ENCODE measurements at regions not wholly inside any gene's neighbourhood (a gene's known extent, or its start where the extent isn't known, plus 50 kb on each side); places are given as distances from the start of the nearest gene placed in this dataset.
"Not testable (repeated sequence)": the region's sequence is repeated elsewhere in the genome, so short reads cannot be mapped to it uniquely, and the experiment has no call there.

GRCh38 chr5:8727396-8727795 lies 818.5 kb downstream of the SEMA5A start:
- TF ChIP-seq CTCF (conservative IDR thresholded peaks at IDR 0.05; ENCODE audit: low read length), result no peak
- TF ChIP-seq EZH2phosphoT487 (IDR thresholded peaks at IDR 0.05; ENCODE audit: borderline replicate concordance, low read depth, low read length), result no peak
- Histone ChIP-seq H3K4me1 (ENCODE audit: insufficient read depth, low read length, poor library complexity, severe bottlenecking) (no peaks in the 10 kb centered on the region), H3K4me2 (ENCODE audit: low read length) (no peak overlapping the region), H2AFZ (ENCODE audit: low read length) (no peak overlapping the region), H3K4me3 (ENCODE audit: low read depth, low read length, poor library complexity, severe bottlenecking) (no peak overlapping the region), H3K9me2 (ENCODE audit: insufficient read depth, low read length) (no peaks in the 10 kb centered on the region), H3K79me2 (ENCODE audit: insufficient read depth, low read depth, low read length) (no peaks in the 10 kb centered on the region), H3K36me3 (ENCODE audit: insufficient read depth, low read length) (no peaks in the 10 kb centered on the region), H4K20me1 (ENCODE audit: insufficient read depth, low read length) (no peaks in the 10 kb centered on the region), H3K9me3 (ENCODE audit: low read length) (no peaks in the 10 kb centered on the region), H3K27ac (ENCODE audit: low read depth, low read length, poor library complexity, severe bottlenecking) (no peak overlapping the region)
- POLR2A ChIA-PET, result no interaction called here
- DNase-seq (ENCODE audit: low spot score), result no peak
- intact Hi-C loops (cut with micrococcal nuclease; ENCODE audit: unreplicated experiment), result loop anchor here (10.0 kb wide), 1 partner anchor 63 kb away; no protein-coding TSS in a partner anchor
- CTCF ChIA-PET (ENCODE audit: unreplicated experiment), result no interaction called here
- BruUV-seq (replicated peaks), result no TSS peak

DNA sequence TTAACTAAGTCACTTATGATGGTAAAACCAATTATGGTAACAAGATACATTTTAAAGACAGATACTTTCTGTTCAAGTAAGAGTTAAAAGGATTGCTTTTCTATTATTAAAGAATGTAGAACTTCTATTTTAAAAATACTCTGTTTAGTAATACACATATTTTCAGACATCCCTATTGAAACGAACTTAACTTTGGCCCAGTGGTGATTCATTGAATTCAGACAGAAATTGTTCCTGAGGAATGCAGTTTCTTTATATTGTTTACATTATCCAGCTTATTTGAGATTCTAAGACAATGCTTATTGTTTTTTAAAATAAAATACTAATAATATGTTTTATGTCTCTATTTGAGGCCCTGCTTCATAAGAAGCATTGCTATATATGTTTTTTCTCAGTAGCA lies 816.4 kb downstream of the SEMA5A start:
- no peak overlapping the region for H2AFZ ChIP-seq (ENCODE audit: low read length)
- H3K79me2 ChIP-seq (ENCODE audit: insufficient read depth, low read depth, low read length), result no peaks in the 10 kb centered on the region
- no TSS peak for BruUV-seq (replicated peaks)
- ChIA-PET POLR2A (no interaction called here), CTCF (ENCODE audit: unreplicated experiment) (no interaction called here)
- no peaks in the 10 kb centered on the region for H4K20me1 ChIP-seq (ENCODE audit: insufficient read depth, low read length)
- no peak for DNase-seq (ENCODE audit: low spot score)
- no peaks in the 10 kb centered on the region for H3K9me3 ChIP-seq (ENCODE audit: low read length)
- H3K4me3 ChIP-seq (ENCODE audit: low read depth, low read length, poor library complexity, severe bottlenecking), result no peak overlapping the region
- no peak overlapping the region for H3K27ac ChIP-seq (ENCODE audit: low read depth, low read length, poor library complexity, severe bottlenecking)
- intact Hi-C loops (cut with micrococcal nuclease; ENCODE audit: unreplicated experiment), result loop anchor here (10.0 kb wide), 1 partner anchor 65 kb away; no protein-coding TSS in a partner anchor
- no peak overlapping the region for H3K4me2 ChIP-seq (ENCODE audit: low read length)
- TF ChIP-seq CTCF (conservative IDR thresholded peaks at IDR 0.05; ENCODE audit: low read length), result no peak
- no peak for TF ChIP-seq EZH2phosphoT487 (IDR thresholded peaks at IDR 0.05; ENCODE audit: borderline replicate concordance, low read depth, low read length)
- H3K36me3 ChIP-seq (ENCODE audit: insufficient read depth, low read length), result no peaks in the 10 kb centered on the region
- no peaks in the 10 kb centered on the region for H3K4me1 ChIP-seq (ENCODE audit: insufficient read depth, low read length, poor library complexity, severe bottlenecking)
- no peaks in the 10 kb centered on the region for H3K9me2 ChIP-seq (ENCODE audit: insufficient read depth, low read length)

DNA sequence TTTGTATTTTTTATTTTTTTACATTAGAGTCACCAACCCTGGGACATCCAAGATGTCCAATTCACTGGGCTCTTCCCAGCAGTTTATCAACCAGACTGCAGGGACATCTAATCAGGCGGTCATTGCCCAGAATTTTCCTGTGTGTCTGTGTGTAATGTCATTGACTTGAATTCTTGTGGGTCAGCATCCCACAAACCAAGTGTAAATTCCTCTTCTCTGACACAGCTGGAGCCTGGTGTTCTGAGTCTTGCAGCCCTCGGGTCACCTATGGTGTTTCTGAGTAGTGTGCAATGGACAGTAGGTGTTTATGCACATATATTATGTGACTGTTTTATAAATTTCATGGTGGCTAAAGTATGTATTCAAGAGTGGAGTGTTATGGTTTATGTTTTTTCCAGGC lies 815.7 kb downstream of the SEMA5A start:
- H3K4me3 ChIP-seq (ENCODE audit: low read depth, low read length, poor library complexity, severe bottlenecking), result no peak overlapping the region
- H3K9me3 ChIP-seq (ENCODE audit: low read length), result no peaks in the 10 kb centered on the region
- H3K9me2 ChIP-seq (ENCODE audit: insufficient read depth, low read length), result no peaks in the 10 kb centered on the region
- H2AFZ ChIP-seq (ENCODE audit: low read length), result no peak overlapping the region
- H3K36me3 ChIP-seq (ENCODE audit: insufficient read depth, low read length), result no peaks in the 10 kb centered on the region
- no peaks in the 10 kb centered on the region for H4K20me1 ChIP-seq (ENCODE audit: insufficient read depth, low read length)
- ChIA-PET POLR2A (interaction anchor here (0.7 kb wide), 1 partner anchor 166 kb away, joined by 3 read pairs; no protein-coding TSS in a partner anchor), CTCF (ENCODE audit: unreplicated experiment) (no interaction called here)
- no peak overlapping the region for H3K27ac ChIP-seq (ENCODE audit: low read depth, low read length, poor library complexity, severe bottlenecking)
- TF ChIP-seq EZH2phosphoT487 (IDR thresholded peaks at IDR 0.05; ENCODE audit: borderline replicate concordance, low read depth, low read length), result no peak
- no peak for TF ChIP-seq CTCF (conservative IDR thresholded peaks at IDR 0.05; ENCODE audit: low read length)
- DNase-seq (ENCODE audit: low spot score), result no peak
- no TSS peak for BruUV-seq (replicated peaks)
- H3K79me2 ChIP-seq (ENCODE audit: insufficient read depth, low read depth, low read length), result no peaks in the 10 kb centered on the region
- H3K4me2 ChIP-seq (ENCODE audit: low read length), result no peak overlapping the region
- intact Hi-C loops (cut with micrococcal nuclease; ENCODE audit: unreplicated experiment), result no loop called here
- no peaks in the 10 kb centered on the region for H3K4me1 ChIP-seq (ENCODE audit: insufficient read depth, low read length, poor library complexity, severe bottlenecking)

DNA sequence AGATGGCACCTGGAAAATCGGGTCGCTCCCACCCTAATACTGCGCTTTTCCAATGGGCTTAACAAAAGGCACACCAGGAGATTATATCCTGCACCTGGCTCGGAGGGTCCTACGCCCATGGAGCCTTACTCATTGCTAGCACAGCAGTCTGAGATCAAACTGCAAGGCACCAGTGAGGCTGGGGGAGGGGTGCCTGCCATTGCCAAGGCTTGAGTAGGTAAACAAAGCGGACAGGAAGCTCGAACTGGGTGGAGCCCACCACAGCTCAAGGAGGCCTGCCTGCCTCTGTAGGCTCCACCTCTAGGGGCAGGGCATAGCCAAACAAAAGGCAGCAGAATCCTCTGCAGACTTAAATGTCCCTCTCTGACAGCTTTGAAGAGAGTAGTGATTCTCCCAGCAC lies 814.8 kb downstream of the SEMA5A start:
- H3K4me2 ChIP-seq (ENCODE audit: low read length); CTCF ChIA-PET (ENCODE audit: unreplicated experiment); H2AFZ ChIP-seq (ENCODE audit: low read length); intact Hi-C loops (cut with micrococcal nuclease; ENCODE audit: unreplicated experiment); H3K4me3 ChIP-seq (ENCODE audit: low read depth, low read length, poor library complexity, severe bottlenecking); H3K36me3 ChIP-seq (ENCODE audit: insufficient read depth, low read length); DNase-seq (ENCODE audit: low spot score); H3K9me3 ChIP-seq (ENCODE audit: low read length); H3K9me2 ChIP-seq (ENCODE audit: insufficient read depth, low read length); H3K79me2 ChIP-seq (ENCODE audit: insufficient read depth, low read depth, low read length); H3K4me1 ChIP-seq (ENCODE audit: insufficient read depth, low read length, poor library complexity, severe bottlenecking); BruUV-seq (replicated peaks); POLR2A ChIA-PET; H3K27ac ChIP-seq (ENCODE audit: low read depth, low read length, poor library complexity, severe bottlenecking); H4K20me1 ChIP-seq (ENCODE audit: insufficient read depth, low read length): not testable (repeated sequence)
